SK-N-SH treated with all-trans-retinoic acid at 6 μM for 48 hours (cell line): ENCODE measurements at regions not wholly inside any gene's neighbourhood (a gene's known extent, or its start where the extent isn't known, plus 50 kb on each side); places are given as distances from the start of the nearest gene placed in this dataset.

ENCODE experiments used
- ATAC-seq: fragments of 200-7000 bp; cut with Tn5 transposase; 3 replicates; pipeline ENCODE4 v1.9.1; 2020; ENCODE audit warnings: mild to moderate bottlenecking, moderate library complexity
- ARNTL ChIP-seq: fragments of 450-650 bp; formaldehyde crosslinking; IDR thresholded peaks from 2 replicates; pipeline ENCODE4 v1.5.0; 2020; ENCODE audit warnings: low read depth, mild to moderate bottlenecking, moderate library complexity, borderline replicate concordance
- CSDC2 ChIP-seq: fragments of 250-450 bp; sonication (Bioruptor Pico); IDR thresholded peaks from 2 replicates; pipeline ENCODE4 v1.5.0; 2020; ENCODE audit warnings: mild to moderate bottlenecking, moderate library complexity
- CSRNP3 ChIP-seq: fragments of 250-450 bp; sonication (Bioruptor Pico); IDR thresholded peaks from 2 replicates; pipeline ENCODE4 v1.5.1; 2021; ENCODE audit warnings: mild to moderate bottlenecking, moderate library complexity
- ISL1 ChIP-seq: fragments of 250-450 bp; sonication (Bioruptor Pico); IDR thresholded peaks from 2 replicates; pipeline ENCODE4 v2.1.2; 2022; ENCODE audit warnings: mild to moderate bottlenecking, moderate library complexity
- OSR1 ChIP-seq: fragments of 250-450 bp; sonication (Bioruptor Pico); IDR thresholded peaks from 2 replicates; pipeline ENCODE4 v1.8.0; 2022; ENCODE audit warnings: moderate library complexity, mild to moderate bottlenecking, inconsistent platforms
- PATZ1 ChIP-seq: fragments of 250-450 bp; sonication (Bioruptor Pico); IDR thresholded peaks from 2 replicates; pipeline ENCODE4 v1.8.0; 2020; ENCODE audit warnings: mild to moderate bottlenecking, moderate library complexity, borderline replicate concordance
- POU6F1 ChIP-seq: fragments of 250-450 bp; sonication (Bioruptor Pico); IDR thresholded peaks from 2 replicates; pipeline ENCODE4 v1.8.0; 2021; ENCODE audit warnings: low read depth, mild to moderate bottlenecking, moderate library complexity, borderline replicate concordance
- PPARA ChIP-seq: fragments of 250-450 bp; sonication (Bioruptor Pico); IDR thresholded peaks from 2 replicates; pipeline ENCODE4 v1.5.0; 2020; ENCODE audit warnings: mild to moderate bottlenecking, borderline replicate concordance
- RARB ChIP-seq: fragments of 250-450 bp; sonication (Bioruptor Pico); IDR thresholded peaks from 2 replicates; pipeline ENCODE4 v1.8.0; 2021; ENCODE audit warnings: mild to moderate bottlenecking, moderate library complexity
- SNAI2 ChIP-seq: fragments of 250-450 bp; sonication (Bioruptor Pico); IDR thresholded peaks from 2 replicates; pipeline ENCODE4 v1.5.0; 2020; ENCODE audit warnings: mild to moderate bottlenecking, moderate library complexity
- TCF4 ChIP-seq: fragments of 250-450 bp; sonication (Bioruptor Pico); IDR thresholded peaks from 2 replicates; pipeline ENCODE4 v1.8.0; 2021; ENCODE audit warnings: mild to moderate bottlenecking, moderate library complexity, borderline replicate concordance
- TOX ChIP-seq: fragments of 250-450 bp; sonication (Bioruptor Pico); IDR thresholded peaks from 2 replicates; pipeline ENCODE4 v1.8.0; 2021; ENCODE audit warnings: mild to moderate bottlenecking, moderate library complexity, borderline replicate concordance
- TSHZ2 ChIP-seq: fragments of 250-450 bp; sonication (Bioruptor Pico); IDR thresholded peaks from 2 replicates; pipeline ENCODE4 v1.5.0; 2020; ENCODE audit warnings: mild to moderate bottlenecking, moderate library complexity
- ZFP3 ChIP-seq: fragments of 250-450 bp; sonication (Bioruptor Pico); IDR thresholded peaks from 2 replicates; pipeline ENCODE4 v1.5.0; 2020; ENCODE audit warnings: mild to moderate bottlenecking, moderate library complexity
- ZFP30 ChIP-seq: fragments of 450-650 bp; formaldehyde crosslinking; IDR thresholded peaks from 2 replicates; pipeline ENCODE4 v1.5.0; 2022; ENCODE audit warnings: mild to moderate bottlenecking, moderate library complexity
- ZNF70 ChIP-seq: fragments of 450-650 bp; formaldehyde crosslinking; IDR thresholded peaks from 2 replicates; pipeline ENCODE4 v1.5.0; 2020; ENCODE audit warnings: mild to moderate bottlenecking, moderate library complexity
- ZNF8 ChIP-seq: fragments of 450-650 bp; formaldehyde crosslinking; IDR thresholded peaks from 2 replicates; pipeline ENCODE4 v1.5.0; 2020; ENCODE audit warnings: mild to moderate bottlenecking, moderate library complexity

GRCh38 chr4:165680821-165681220 is 192.2 kb upstream of the TLL1 start:
- no peak for TF ChIP-seq ZFP3 (CRISPR knock-in tag)
- TF ChIP-seq TSHZ2 (CRISPR knock-in tag), result no peak
- no peak for TF ChIP-seq OSR1
- TF ChIP-seq ZNF70 (CRISPR knock-in tag), result no peak
- TF ChIP-seq CSDC2, result no peak
- no peak for TF ChIP-seq POU6F1
- no peak for TF ChIP-seq PATZ1
- TF ChIP-seq ISL1, result no peak
- no peak for TF ChIP-seq TCF4
- no peak for TF ChIP-seq PPARA
- no peak for TF ChIP-seq TOX (CRISPR knock-in tag)
- TF ChIP-seq ARNTL (CRISPR knock-in tag), result no peak
- TF ChIP-seq ZNF8 (CRISPR knock-in tag), result no peak
- no peak for ATAC-seq

GRCh38 chr4:165682611-165683010 is 190.4 kb upstream of the TLL1 start:
- ATAC-seq, result no peak
- TF ChIP-seq ZNF8 (CRISPR knock-in tag), result no peak
- no peak for TF ChIP-seq SNAI2 (CRISPR knock-in tag)

GRCh38 chr4:165684177-165684805 is 188.7 kb upstream of the TLL1 start:
- peak; percentile 93 for ATAC-seq
- no peak for TF ChIP-seq ZFP3 (CRISPR knock-in tag)
- TF ChIP-seq TSHZ2 (CRISPR knock-in tag), result no peak
- no peak for TF ChIP-seq POU6F1
- no peak for TF ChIP-seq ZFP30 (CRISPR knock-in tag)
- no peak for TF ChIP-seq ISL1
- no peak for TF ChIP-seq CSRNP3 (CRISPR knock-in tag)
- TF ChIP-seq PATZ1, result no peak
- no peak for TF ChIP-seq ZNF8 (CRISPR knock-in tag)
- no peak for TF ChIP-seq ZNF70 (CRISPR knock-in tag)
- no peak for TF ChIP-seq ARNTL (CRISPR knock-in tag)
- no peak for TF ChIP-seq RARB
- no peak for TF ChIP-seq TCF4
